Ovary (tissue), 7 donors: ENCODE measurements at regions not wholly inside any gene's neighbourhood (a gene's known extent, or its start where the extent isn't known, plus 50 kb on each side); places are given as distances from the start of the nearest gene placed in this dataset.
"Not testable (repeated sequence)": the region's sequence is repeated elsewhere in the genome, so short reads cannot be mapped to it uniquely, and the experiment has no call there.

Source experiments
- DNase-seq, 5 donors: peaks; one replicate each; pipeline ENCODE4 v3.0.0-alpha.2; 2019 to 2020
- H3K27ac ChIP-seq, 2 donors: fragments of 200-600 bp; one replicate each; pipeline versions ENCODE4 v1.5.1 to v1.8.0; 2019 to 2022
- H3K27me3 ChIP-seq: fragments of 200-600 bp; one replicate; pipeline ENCODE4 v1.8.0; 2022
- H3K36me3 ChIP-seq: fragments of 200-600 bp; sonication (generic); one replicate; pipeline ENCODE4 v1.5.1; 2019
- H3K4me1 ChIP-seq: one replicate; pipeline ENCODE4 v1.8.1; 2013; ENCODE audit warnings: mild to moderate bottlenecking, moderate library complexity; ENCODE audit not compliant: insufficient read depth
- H3K4me3 ChIP-seq: fragments of 200-600 bp; sonication (generic); one replicate; pipeline ENCODE4 v1.5.1; 2017
- H3K9me3 ChIP-seq, 2 donors: fragments of 200-600 bp in 1 of 2; sonication (generic) in 1 of 2; one replicate each; pipeline versions ENCODE4 v1.5.1 to v1.8.1; 2013 to 2019; ENCODE audit warnings: mild to moderate bottlenecking in 1 of 2, moderate library complexity in 1 of 2
- CTCF ChIP-seq, 3 donors: fragments of 450-650 bp in 2 of 3; fragments of 200-600 bp in 1 of 3; IDR thresholded peaks; one replicate each; pipeline versions ENCODE4 v1.5.1 to v1.8.0; 2016 to 2022; ENCODE audit warnings: antibody characterized with exemption in 3 of 3, mild to moderate bottlenecking in 1 of 3
- EP300 ChIP-seq: sonication (generic); formaldehyde crosslinking; IDR thresholded peaks from one replicate; pipeline ENCODE4 v1.6.1; 2017; ENCODE audit warnings: antibody characterized with exemption
- POLR2A ChIP-seq: fragments of 450-650 bp; IDR thresholded peaks from one replicate; pipeline ENCODE4 v1.6.1; 2017; ENCODE audit warnings: antibody characterized with exemption, mild to moderate bottlenecking, moderate library complexity
- whole genome bisulfite sequencing, 3 donors: extraction: QIAGEN DNeasy Blood & Tissue Kit in 1 of 3; methylation state at CpG; one replicate each; pipeline versions ENCODE4 v1.1.5 to v1.1.7; 2013 to 2017; 5-methylcytosine and 5-hydroxymethylcytosine counted together
- intact Hi-C, 4 donors: fragments of 100-400 bp; cut with DNase I; formaldehyde crosslinking; loops; one replicate each; pipeline versions ENCODE4 v1.11.0 to v1.15.1; 2022 to 2023
- donor health status: DM: no; HTN: no; CAD: no; lungs with moderate emphysema.
- donor health status: DM: no; HTN: no; CAD: no.
- donor health status: Bipolar disorder and iron deficiency.
- donor health status: DM: no; HTN: no; CAD: no.
- donor health status: DM: yes; HTN: yes; CAD: no.

DNA sequence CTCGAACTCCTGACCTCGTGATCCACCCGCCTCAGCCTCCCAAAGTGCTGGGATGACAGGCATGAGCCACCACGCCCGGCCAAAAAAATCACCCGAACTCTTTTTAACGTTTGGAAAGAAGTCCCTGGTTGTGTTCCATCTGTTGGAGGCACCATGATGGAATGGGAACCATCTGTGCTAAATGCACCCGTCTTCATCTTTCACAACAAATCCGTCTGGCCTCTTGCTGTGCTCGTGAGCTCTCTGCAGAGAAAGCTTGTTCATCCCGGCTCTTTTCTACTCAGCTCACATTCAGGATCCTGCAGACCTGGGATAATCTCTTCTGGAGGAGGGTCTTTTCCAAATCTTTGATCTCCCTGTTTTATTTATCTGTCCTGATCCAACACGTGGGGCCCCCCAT is 188.8 kb downstream of the CRLF2 start:
- no peaks in the 10 kb centered on the region for H3K27me3 ChIP-seq
- WGBS, 3 donors: 63 to 73% (median 70%) methylated on average over 12 of the region's 12 CpGs
- intact Hi-C loops: no loop called here

GRCh38 chrX:1021314-1021993 is 191.0 kb downstream of the CRLF2 start:
- intact Hi-C loops, H3K27me3 ChIP-seq, H3K4me1 ChIP-seq, H3K9me3 ChIP-seq, H3K27ac ChIP-seq, DNase-seq, H3K36me3 ChIP-seq, H3K4me3 ChIP-seq: not testable (repeated sequence)
- 90 to 92% (median 90%) methylated on average over 9 of the region's 9 CpGs for WGBS, 3 donors

More for the DNA sequence above, 188.8 kb downstream of the CRLF2 start:
- Histone ChIP-seq H3K27ac (no peak overlapping the region), H3K4me1 (no peaks in the 10 kb centered on the region), H3K4me3 (no peak overlapping the region), H3K36me3 (no peaks in the 10 kb centered on the region), H3K9me3 (peaks cover 0 to 7% of the 10 kb centered on the region in 2 donors)
- DNase-seq: no peak
- no peak for TF ChIP-seq POLR2A

DNA sequence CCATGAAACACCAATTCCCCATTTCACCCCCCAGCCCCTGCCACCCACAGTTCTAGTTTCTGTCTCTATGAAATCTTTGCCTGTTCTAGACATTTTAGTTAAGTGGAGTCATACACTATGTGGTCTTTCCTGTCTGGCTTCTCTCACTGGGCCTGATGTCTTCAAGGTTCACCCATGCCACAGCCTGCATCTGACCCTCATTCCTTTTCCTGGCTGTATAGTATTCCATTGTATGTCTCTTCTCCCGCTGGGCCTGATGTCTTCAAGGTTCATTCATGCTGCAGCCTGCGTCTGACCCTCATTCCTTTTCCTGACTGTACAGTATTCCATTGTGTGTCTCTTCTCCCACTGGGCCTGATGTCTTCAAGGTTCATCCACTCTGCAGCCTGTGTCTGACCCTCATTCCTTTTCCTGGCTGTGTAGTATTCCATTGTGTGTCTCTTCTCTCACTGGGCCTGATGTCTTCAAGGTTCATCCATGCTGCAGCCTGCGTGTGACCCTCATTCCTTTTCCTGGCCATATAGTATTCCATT is 191.7 kb downstream of the CRLF2 start:
- no peak for DNase-seq
- H3K27ac ChIP-seq: no peak overlapping the region
- peaks cover 0 to 7% of the 10 kb centered on the region in 2 donors for H3K9me3 ChIP-seq
- H3K27me3 ChIP-seq: no peaks in the 10 kb centered on the region
- intact Hi-C loops: no loop called here
- TF ChIP-seq POLR2A (no peak), CTCF (IDR thresholded peaks at IDR 0.05) (no peak), EP300 (no peak)
- no peaks in the 10 kb centered on the region for H3K4me1 ChIP-seq
- no peak overlapping the region for H3K4me3 ChIP-seq
- H3K36me3 ChIP-seq: no peaks in the 10 kb centered on the region
- WGBS, 3 donors: 91 to 96% (median 93%) methylated on average over 3 of the region's 3 CpGs

DNA sequence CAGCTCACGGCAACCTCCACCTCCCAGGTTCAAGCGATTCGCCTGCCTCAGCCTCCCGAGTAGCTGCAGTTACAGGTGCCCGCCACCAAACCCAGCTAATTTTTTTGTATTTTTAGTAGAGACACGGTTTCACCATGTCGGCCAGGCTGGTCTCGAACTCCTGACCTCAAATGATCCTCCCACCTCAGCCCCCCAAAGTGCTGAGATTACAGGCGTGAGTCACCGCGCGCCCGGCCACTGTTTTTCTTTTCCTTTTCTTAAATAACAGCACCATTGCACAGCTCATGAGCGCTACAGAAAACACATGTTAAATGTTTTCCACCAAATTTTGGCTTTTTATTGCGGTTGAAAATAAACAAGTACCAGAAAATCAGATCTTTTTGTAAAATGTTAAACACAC is 195.5 kb downstream of the CRLF2 start:
- WGBS, 3 donors: 84 to 87% (median 86%) methylated on average over 15 of the region's 15 CpGs

DNA sequence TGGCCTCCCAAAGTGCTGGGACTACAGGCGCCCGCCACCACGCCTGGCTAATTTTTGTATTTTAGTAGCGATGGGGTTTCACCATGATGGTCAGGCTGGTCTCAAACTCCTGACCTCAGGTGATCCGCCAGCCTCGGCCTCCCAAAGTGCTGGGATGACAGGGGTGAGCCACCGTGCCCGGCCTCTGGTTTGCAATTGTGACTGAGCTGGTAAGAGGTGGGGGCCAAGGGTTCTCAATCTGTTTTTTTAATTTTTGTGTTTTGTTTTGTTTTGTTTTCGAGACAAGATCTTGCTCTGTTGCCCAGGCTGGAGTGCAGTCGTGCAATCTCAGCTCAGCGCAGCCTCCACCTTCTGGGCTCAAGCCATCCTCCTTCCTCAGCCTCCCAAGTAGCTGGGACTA is 196.2 kb downstream of the CRLF2 start:
- intact Hi-C loops: not testable (repeated sequence)

More for the DNA sequence above, 195.5 kb downstream of the CRLF2 start:
- H3K27ac ChIP-seq, H3K36me3 ChIP-seq, intact Hi-C loops, H3K27me3 ChIP-seq, H3K4me3 ChIP-seq, H3K4me1 ChIP-seq, DNase-seq, H3K9me3 ChIP-seq: not testable (repeated sequence)

GRCh38 chrX:1012678-1013300 is 199.7 kb downstream of the CRLF2 start:
- H3K36me3 ChIP-seq: no peaks in the 10 kb centered on the region
- H3K4me3 ChIP-seq: no peak overlapping the region
- no peaks in the 10 kb centered on the region for H3K9me3 ChIP-seq
- 80 to 85% (median 80%) methylated on average over 16 of the region's 16 CpGs for WGBS, 3 donors
- no peaks in the 10 kb centered on the region for H3K27me3 ChIP-seq
- no peak for TF ChIP-seq POLR2A
- intact Hi-C loops: no loop called here
- H3K27ac ChIP-seq: no peak overlapping the region
- DNase-seq: no peak
- H3K4me1 ChIP-seq: no peaks in the 10 kb centered on the region

More for the DNA sequence above, 196.2 kb downstream of the CRLF2 start:
- not testable (repeated sequence) for H3K36me3 ChIP-seq, DNase-seq, H3K27me3 ChIP-seq, H3K27ac ChIP-seq, H3K9me3 ChIP-seq, H3K4me3 ChIP-seq, H3K4me1 ChIP-seq
- WGBS, 3 donors: 93 to 94% (median 93%) methylated on average over 11 of the region's 11 CpGs

GRCh38 chrX:1011691-1012283 is 200.7 kb downstream of the CRLF2 start:
- Histone ChIP-seq H3K27ac (no peak overlapping the region), H3K4me3 (no peak overlapping the region), H3K36me3 (no peaks in the 10 kb centered on the region), H3K4me1 (no peaks in the 10 kb centered on the region), H3K27me3 (no peaks in the 10 kb centered on the region), H3K9me3 (no peaks in the 10 kb centered on the region)
- intact Hi-C loops: no loop called here
- TF ChIP-seq EP300: no peak
- TF ChIP-seq POLR2A: no peak
- TF ChIP-seq CTCF (IDR thresholded peaks at IDR 0.05): no peak
- WGBS, 3 donors: 78 to 85% (median 83%) methylated on average over 12 of the region's 12 CpGs
- DNase-seq: no peak
